ENCODE measurements at regions not wholly inside any gene's neighbourhood (a gene's known extent, or its start where the extent isn't known, plus 50 kb on each side); places are given as distances from the start of the nearest gene placed in this dataset.
"Not testable (repeated sequence)": the region's sequence is repeated elsewhere in the genome, so short reads cannot be mapped to it uniquely, and the experiment has no call there.

- no peaks in the 10 kb centered on the region for H3K27me3 Mint-ChIP-seq
- no peak for ATAC-seq
- no peak for DNase-seq
- intact Hi-C loops (cut with micrococcal nuclease), result no loop called here
- H3K4me3 Mint-ChIP-seq, result no peak overlapping the region
- H3K9me3 Mint-ChIP-seq, result no peaks in the 10 kb centered on the region
- H3K27ac Mint-ChIP-seq, result no peak overlapping the region
- no peak for TF ChIP-seq CTCF (IDR thresholded peaks at IDR 0.05)
- H3K4me1 Mint-ChIP-seq (ENCODE audit: low read depth), result peaks cover 2% of the 10 kb centered on the region
- ChIA-PET POLR2A (no interaction called here), CTCF (no interaction called here)
- peaks cover 11% of the 10 kb centered on the region for H3K36me3 Mint-ChIP-seq (ENCODE audit: low read depth)
Measured at GRCh38 chr1:120954736-120955135, 65.2 kb downstream of the PPIAL4A start.

GRCh38 chr1:120955961-120956360 lies 66.4 kb downstream of the PPIAL4A start:
- CTCF ChIA-PET; DNase-seq; ATAC-seq; H3K36me3 Mint-ChIP-seq (ENCODE audit: low read depth); H3K4me1 Mint-ChIP-seq (ENCODE audit: low read depth); H3K4me3 Mint-ChIP-seq; H3K27me3 Mint-ChIP-seq; H3K27ac Mint-ChIP-seq; H3K9me3 Mint-ChIP-seq; intact Hi-C loops (cut with micrococcal nuclease): not testable (repeated sequence)
- POLR2A ChIA-PET, result interaction anchor here (0.7 kb wide), 1 partner anchor 76 kb away, joined by 3 read pairs; no protein-coding TSS in a partner anchor

- ATAC-seq; H3K4me3 Mint-ChIP-seq; DNase-seq; CTCF ChIA-PET; intact Hi-C loops (cut with micrococcal nuclease); H3K36me3 Mint-ChIP-seq (ENCODE audit: low read depth); H3K27me3 Mint-ChIP-seq; POLR2A ChIA-PET; H3K4me1 Mint-ChIP-seq (ENCODE audit: low read depth); H3K9me3 Mint-ChIP-seq; H3K27ac Mint-ChIP-seq: not testable (repeated sequence)
Measured at GRCh38 chr1:120966018-120966417, 76.4 kb downstream of the PPIAL4A start.

- H3K27me3 Mint-ChIP-seq; CTCF ChIA-PET; H3K4me1 Mint-ChIP-seq (ENCODE audit: low read depth); H3K27ac Mint-ChIP-seq; H3K36me3 Mint-ChIP-seq (ENCODE audit: low read depth); H3K4me3 Mint-ChIP-seq; intact Hi-C loops (cut with micrococcal nuclease); DNase-seq; POLR2A ChIA-PET; ATAC-seq; H3K9me3 Mint-ChIP-seq: not testable (repeated sequence)
Measured at GRCh38 chr1:120972863-120973262, 83.3 kb downstream of the PPIAL4A start.

- POLR2A ChIA-PET; H3K4me1 Mint-ChIP-seq (ENCODE audit: low read depth); H3K9me3 Mint-ChIP-seq: not testable (repeated sequence)
Measured at GRCh38 chr1:120973836-120974235, 84.3 kb downstream of the PPIAL4A start.

GRCh38 chr1:120977279-120977678 lies 87.7 kb downstream of the PPIAL4A start:
- POLR2A ChIA-PET; H3K9me3 Mint-ChIP-seq; intact Hi-C loops (cut with micrococcal nuclease); H3K27me3 Mint-ChIP-seq; H3K27ac Mint-ChIP-seq; H3K4me1 Mint-ChIP-seq (ENCODE audit: low read depth); ATAC-seq; CTCF ChIA-PET; DNase-seq; H3K36me3 Mint-ChIP-seq (ENCODE audit: low read depth); H3K4me3 Mint-ChIP-seq: not testable (repeated sequence)

More at GRCh38 chr1:120973836-120974235, 84.3 kb downstream of the PPIAL4A start:
- H3K27me3 Mint-ChIP-seq; ATAC-seq; H3K4me3 Mint-ChIP-seq; intact Hi-C loops (cut with micrococcal nuclease); CTCF ChIA-PET; DNase-seq; H3K36me3 Mint-ChIP-seq (ENCODE audit: low read depth); H3K27ac Mint-ChIP-seq: not testable (repeated sequence)

GRCh38 chr1:120981489-120982094 lies 92.0 kb downstream of the PPIAL4A start:
- H3K27me3 Mint-ChIP-seq; intact Hi-C loops (cut with micrococcal nuclease); POLR2A ChIA-PET; H3K36me3 Mint-ChIP-seq (ENCODE audit: low read depth); DNase-seq; CTCF ChIA-PET; ATAC-seq; H3K9me3 Mint-ChIP-seq; H3K4me3 Mint-ChIP-seq; H3K27ac Mint-ChIP-seq; H3K4me1 Mint-ChIP-seq (ENCODE audit: low read depth): not testable (repeated sequence)

GRCh38 chr1:120994614-120995013 lies 105.0 kb downstream of the PPIAL4A start:
- H3K27ac Mint-ChIP-seq; POLR2A ChIA-PET; H3K4me3 Mint-ChIP-seq; CTCF ChIA-PET; H3K36me3 Mint-ChIP-seq (ENCODE audit: low read depth); H3K27me3 Mint-ChIP-seq; intact Hi-C loops (cut with micrococcal nuclease); H3K9me3 Mint-ChIP-seq; DNase-seq; H3K4me1 Mint-ChIP-seq (ENCODE audit: low read depth): not testable (repeated sequence)
- peak; percentile 13 for ATAC-seq

- H3K4me1 Mint-ChIP-seq (ENCODE audit: low read depth); H3K27me3 Mint-ChIP-seq; CTCF ChIA-PET; POLR2A ChIA-PET; DNase-seq; H3K27ac Mint-ChIP-seq; intact Hi-C loops (cut with micrococcal nuclease); H3K4me3 Mint-ChIP-seq; H3K9me3 Mint-ChIP-seq; H3K36me3 Mint-ChIP-seq (ENCODE audit: low read depth): not testable (repeated sequence)
- peak; percentile 97 for ATAC-seq
Measured at GRCh38 chr1:120995025-120995424, 105.5 kb downstream of the PPIAL4A start.

- H3K36me3 Mint-ChIP-seq (ENCODE audit: low read depth); intact Hi-C loops (cut with micrococcal nuclease); DNase-seq; H3K27ac Mint-ChIP-seq; H3K27me3 Mint-ChIP-seq; H3K4me3 Mint-ChIP-seq; POLR2A ChIA-PET; H3K4me1 Mint-ChIP-seq (ENCODE audit: low read depth); CTCF ChIA-PET; H3K9me3 Mint-ChIP-seq: not testable (repeated sequence)
- peak; percentile 76 for ATAC-seq
Measured at GRCh38 chr1:121001090-121001726, 111.6 kb downstream of the PPIAL4A start.

- CTCF ChIA-PET; ATAC-seq; H3K36me3 Mint-ChIP-seq (ENCODE audit: low read depth); H3K27me3 Mint-ChIP-seq; H3K9me3 Mint-ChIP-seq; POLR2A ChIA-PET; H3K27ac Mint-ChIP-seq; H3K4me3 Mint-ChIP-seq; intact Hi-C loops (cut with micrococcal nuclease); DNase-seq: not testable (repeated sequence)
- peaks cover 14% of the 10 kb centered on the region for H3K4me1 Mint-ChIP-seq (ENCODE audit: low read depth)
Measured at GRCh38 chr1:121003230-121003629, 113.7 kb downstream of the PPIAL4A start.
